WERI-Rb-1 (cell line): ENCODE measurements at regions not wholly inside any gene's neighbourhood (a gene's known extent, or its start where the extent isn't known, plus 50 kb on each side); places are given as distances from the start of the nearest gene placed in this dataset.

Experiments
- DNase-seq: peaks from one replicate; pipeline ENCODE4 v3.0.0-alpha.2; 2020
- H3K27ac ChIP-seq: fragments of 250-450 bp; sonication (Bioruptor Pico); 2 replicates; pipeline ENCODE4 v1.5.1; 2020; ENCODE audit warnings: mild to moderate bottlenecking, moderate library complexity
- H3K27me3 ChIP-seq: fragments of 250-450 bp; sonication (Bioruptor Pico); 2 replicates; pipeline ENCODE4 v1.5.1; 2021; ENCODE audit warnings: mild to moderate bottlenecking, low read depth, moderate library complexity; ENCODE audit not compliant: insufficient read depth, severe bottlenecking
- H3K36me3 ChIP-seq: fragments of 250-450 bp; sonication (Bioruptor Pico); 2 replicates; pipeline ENCODE4 v1.5.1; 2020; ENCODE audit warnings: mild to moderate bottlenecking, moderate library complexity
- H3K4me3 ChIP-seq: 2 replicates; pipeline ENCODE4 v1.5.1; 2011; ENCODE audit warnings: low read depth, mild to moderate bottlenecking, control low read depth, low read length
- H3K9me3 ChIP-seq: fragments of 250-450 bp; sonication (Bioruptor Pico); 2 replicates; pipeline ENCODE4 v1.5.1; 2021; ENCODE audit warnings: mild to moderate bottlenecking, moderate library complexity; ENCODE audit not compliant: severe bottlenecking
- CTCF ChIP-seq: IDR thresholded peaks from 2 replicates; pipeline ENCODE4 v1.5.1; 2011; ENCODE audit warnings: low read depth, mild to moderate bottlenecking, control low read depth, inconsistent platforms, low read length

- Histone ChIP-seq H3K4me3 (no peak overlapping the region), H3K36me3 (no peaks in the 10 kb centered on the region), H3K27ac (no peak overlapping the region), H3K27me3 (no peaks in the 10 kb centered on the region), H3K9me3 (no peaks in the 10 kb centered on the region)
- no peak for TF ChIP-seq CTCF
- DNase-seq = no peak
Observed at GRCh38 chr1:187167555-187167954, 338.8 kb downstream of the PLA2G4A start.

GRCh38 chr1:187168297-187168696 lies 339.5 kb downstream of the PLA2G4A start:
- H3K27me3 ChIP-seq = no peaks in the 10 kb centered on the region
- no peak for DNase-seq
- H3K9me3 ChIP-seq = no peaks in the 10 kb centered on the region
- no peaks in the 10 kb centered on the region for H3K36me3 ChIP-seq
- H3K4me3 ChIP-seq = no peak overlapping the region
- TF ChIP-seq CTCF = no peak
- H3K27ac ChIP-seq = no peak overlapping the region

GRCh38 chr1:187185389-187185788 lies 356.6 kb downstream of the PLA2G4A start:
- no peak overlapping the region for H3K4me3 ChIP-seq
- DNase-seq = no peak
- no peaks in the 10 kb centered on the region for H3K27me3 ChIP-seq
- H3K9me3 ChIP-seq = peaks cover 3% of the 10 kb centered on the region
- H3K27ac ChIP-seq = no peak overlapping the region
- no peaks in the 10 kb centered on the region for H3K36me3 ChIP-seq
- TF ChIP-seq CTCF = no peak

GRCh38 chr1:187197685-187198084 lies 368.9 kb downstream of the PLA2G4A start:
- no peak for TF ChIP-seq CTCF
- Histone ChIP-seq H3K27ac (no peak overlapping the region), H3K27me3 (no peaks in the 10 kb centered on the region), H3K4me3 (no peak overlapping the region), H3K36me3 (no peaks in the 10 kb centered on the region), H3K9me3 (no peaks in the 10 kb centered on the region)
- DNase-seq = no peak

GRCh38 chr1:187203257-187203656 lies 374.5 kb downstream of the PLA2G4A start:
- TF ChIP-seq CTCF = no peak
- no peak overlapping the region for H3K27ac ChIP-seq
- no peaks in the 10 kb centered on the region for H3K27me3 ChIP-seq
- H3K36me3 ChIP-seq = no peaks in the 10 kb centered on the region
- no peaks in the 10 kb centered on the region for H3K9me3 ChIP-seq
- no peak for DNase-seq
- no peak overlapping the region for H3K4me3 ChIP-seq

GRCh38 chr1:187212377-187212776 lies 383.6 kb downstream of the PLA2G4A start:
- Histone ChIP-seq H3K9me3 (no peaks in the 10 kb centered on the region), H3K27ac (no peak overlapping the region), H3K4me3 (no peak overlapping the region), H3K36me3 (no peaks in the 10 kb centered on the region), H3K27me3 (no peaks in the 10 kb centered on the region)
- TF ChIP-seq CTCF = no peak
- DNase-seq = no peak
